Osteoblast (primary cell): ENCODE measurements at regions not wholly inside any gene's neighbourhood (a gene's known extent, or its start where the extent isn't known, plus 50 kb on each side); places are given as distances from the start of the nearest gene placed in this dataset.
A peak's percentile ranks its signal among the peaks of the same experiment; 100 is the strongest.

Experiments
- DNase-seq: peaks from one replicate; pipeline ENCODE4 v3.0.0; 2011; ENCODE audit warnings: low spot score, mixed read lengths; ENCODE audit not compliant: insufficient read length; ENCODE audit errors: missing footprints
- H2AFZ ChIP-seq: 2 replicates; pipeline ENCODE4 v1.6.0; 2011; ENCODE audit warnings: mild to moderate bottlenecking, low read length
- H3K27ac ChIP-seq: 2 replicates; pipeline ENCODE4 v1.5.1; 2011; ENCODE audit warnings: mild to moderate bottlenecking, low read depth, low read length, moderate library complexity
- H3K27me3 ChIP-seq: 2 replicates; pipeline ENCODE4 v1.6.0; 2012; ENCODE audit warnings: mild to moderate bottlenecking, control low read depth, inconsistent platforms, low read length, moderate library complexity; ENCODE audit not compliant: insufficient read depth
- H3K36me3 ChIP-seq: 2 replicates; pipeline ENCODE4 v1.5.1; 2011; ENCODE audit warnings: mild to moderate bottlenecking, low read length, control low read depth, moderate library complexity; ENCODE audit not compliant: insufficient read depth
- H3K4me1 ChIP-seq: 2 replicates; pipeline ENCODE4 v1.5.1; 2011; ENCODE audit warnings: mild to moderate bottlenecking, low read length, control low read depth, moderate library complexity; ENCODE audit not compliant: insufficient read depth
- H3K4me2 ChIP-seq: 2 replicates; pipeline ENCODE4 v1.6.0; 2011; ENCODE audit warnings: mild to moderate bottlenecking, low read length; ENCODE audit not compliant: insufficient read depth
- H3K4me3 ChIP-seq: fragments of 200-600 bp; sonication (generic); 3 replicates; pipeline ENCODE4 v1.5.1; 2012; ENCODE audit warnings: mild to moderate bottlenecking, low read length, inconsistent platforms; ENCODE audit not compliant: insufficient read depth
- H3K79me2 ChIP-seq: 2 replicates; pipeline ENCODE4 v1.6.0; 2012; ENCODE audit warnings: mild to moderate bottlenecking, low read length, control low read depth, inconsistent platforms; ENCODE audit not compliant: insufficient read depth
- H3K9me3 ChIP-seq: 2 replicates; pipeline ENCODE4 v1.5.1; 2011; ENCODE audit warnings: low read depth, low read length, control low read depth
- H4K20me1 ChIP-seq: 2 replicates; pipeline ENCODE4 v1.6.0; 2012; ENCODE audit warnings: mild to moderate bottlenecking, low read length, control low read depth; ENCODE audit not compliant: insufficient read depth
- CTCF ChIP-seq: IDR thresholded peaks from 2 replicates; pipeline ENCODE4 v1.5.1; 2011; ENCODE audit warnings: mild to moderate bottlenecking, low read depth, low read length, moderate library complexity; ENCODE audit errors: extremely low read depth

DNA sequence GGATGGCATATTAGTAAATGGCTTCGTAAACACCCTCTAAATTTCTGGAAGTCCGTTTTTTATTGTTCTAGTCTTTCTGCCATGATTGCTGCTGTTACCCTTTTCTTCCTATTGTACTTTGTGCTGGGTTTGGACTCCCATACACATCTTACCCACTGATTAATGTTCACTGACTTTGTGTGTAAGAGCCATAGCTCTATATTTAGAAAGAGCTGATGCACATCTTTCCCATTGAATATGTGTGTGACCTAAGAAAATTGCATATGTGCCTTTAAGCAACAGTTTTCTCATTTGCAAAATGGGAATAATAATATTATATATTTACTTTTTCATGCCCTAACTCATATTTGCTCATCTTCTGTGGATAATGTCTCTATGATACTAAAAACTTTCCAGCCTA is 135.8 kb upstream of the DLX6 start:
- TF ChIP-seq CTCF: no peak
- Histone ChIP-seq H3K9me3 (no peaks in the 10 kb centered on the region), H2AFZ (no peak overlapping the region), H3K4me2 (no peak overlapping the region), H3K27me3 (no peaks in the 10 kb centered on the region), H3K36me3 (no peaks in the 10 kb centered on the region), H4K20me1 (no peaks in the 10 kb centered on the region), H3K27ac (no peak overlapping the region), H3K79me2 (no peaks in the 10 kb centered on the region), H3K4me3 (no peak overlapping the region), H3K4me1 (no peaks in the 10 kb centered on the region)
- no peak for DNase-seq

GRCh38 chr7:96870185-96870584 is 135.2 kb upstream of the DLX6 start:
- Histone ChIP-seq H3K27ac (no peak overlapping the region), H3K79me2 (no peaks in the 10 kb centered on the region), H3K36me3 (no peaks in the 10 kb centered on the region), H3K27me3 (no peaks in the 10 kb centered on the region), H3K4me2 (no peak overlapping the region), H2AFZ (no peak overlapping the region), H4K20me1 (no peaks in the 10 kb centered on the region), H3K4me1 (no peaks in the 10 kb centered on the region), H3K9me3 (no peaks in the 10 kb centered on the region), H3K4me3 (no peak overlapping the region)
- TF ChIP-seq CTCF: no peak
- DNase-seq: no peak

DNA sequence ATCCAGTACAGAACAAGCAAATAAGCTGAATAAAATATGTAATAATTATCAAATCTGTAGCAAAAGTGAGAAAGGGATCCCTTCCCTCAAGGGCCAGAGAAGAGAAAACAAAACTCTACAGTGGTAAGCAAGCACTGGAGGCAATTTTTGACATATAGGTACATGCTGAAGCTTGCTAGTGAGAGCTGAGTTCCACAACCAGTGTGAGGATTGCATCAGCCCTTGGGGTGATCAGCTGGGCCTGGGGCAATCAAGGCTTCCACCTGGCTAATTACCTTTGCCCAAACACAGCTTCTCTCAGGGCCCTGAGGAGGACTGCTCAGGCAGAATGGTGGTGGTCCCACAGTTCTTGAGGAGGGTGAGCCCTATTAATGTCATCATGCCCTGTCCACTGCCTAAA is 134.4 kb upstream of the DLX6 start:
- Histone ChIP-seq H3K79me2 (no peaks in the 10 kb centered on the region), H3K4me3 (no peak overlapping the region), H3K27ac (no peak overlapping the region), H2AFZ (no peak overlapping the region), H3K9me3 (no peaks in the 10 kb centered on the region), H3K36me3 (no peaks in the 10 kb centered on the region), H3K27me3 (no peaks in the 10 kb centered on the region), H3K4me2 (no peak overlapping the region), H4K20me1 (no peaks in the 10 kb centered on the region), H3K4me1 (no peaks in the 10 kb centered on the region)
- DNase-seq: no peak
- TF ChIP-seq CTCF: no peak

GRCh38 chr7:96887426-96887825 is 117.9 kb upstream of the DLX6 start:
- Histone ChIP-seq H3K9me3 (no peaks in the 10 kb centered on the region), H3K4me3 (no peak overlapping the region), H4K20me1 (no peaks in the 10 kb centered on the region), H3K4me2 (peak overlapping the region; percentile 14), H3K27ac (no peak overlapping the region), H3K4me1 (peaks cover 5% of the 10 kb centered on the region), H3K79me2 (no peaks in the 10 kb centered on the region), H2AFZ (no peak overlapping the region), H3K36me3 (no peaks in the 10 kb centered on the region), H3K27me3 (no peaks in the 10 kb centered on the region)
- DNase-seq: no peak
- no peak for TF ChIP-seq CTCF
